Activated B cell treated with CpG ODN at 0.5 μM for 24 hours (primary cell): ENCODE measurements at regions not wholly inside any gene's neighbourhood (a gene's known extent, or its start where the extent isn't known, plus 50 kb on each side); places are given as distances from the start of the nearest gene placed in this dataset.

Experiments used
- ATAC-seq: fragments of 200-7000 bp; cut with Tn5 transposase; one replicate; pipeline ENCODE4 v1.10.0; 2021; ENCODE audit warnings: low read depth, mild to moderate bottlenecking, moderate library complexity
- CTCF ChIA-PET: fragments of 350-600 bp; sonication (Branson Sonifier 250); formaldehyde crosslinking; loops from one replicate; lab custom pipeline; 2021; ENCODE audit warnings: antibody characterized with exemption; lab: Charles Lee
- POLR2A ChIA-PET: fragments of 350-600 bp; sonication (Branson Sonifier 250); formaldehyde crosslinking; loops from one replicate; lab custom pipeline; 2021; ENCODE audit warnings: antibody characterized with exemption; lab: Charles Lee
- DNase-seq: peaks from one replicate; pipeline ENCODE4 v3.0.0; 2022
- H3K27ac Mint-ChIP-seq: one replicate; pipeline ENCODE4 v1.8.0; 2020; ENCODE audit warnings: mixed read lengths
- H3K27me3 Mint-ChIP-seq: one replicate; pipeline ENCODE4 v1.8.0; 2021; ENCODE audit warnings: mixed read lengths
- H3K36me3 Mint-ChIP-seq: one replicate; pipeline ENCODE4 v1.8.0; 2021; ENCODE audit warnings: low read depth, mixed read lengths
- H3K4me1 Mint-ChIP-seq: one replicate; pipeline ENCODE4 v1.8.0; 2021; ENCODE audit warnings: mixed read lengths
- H3K4me3 Mint-ChIP-seq: one replicate; pipeline ENCODE4 v1.8.0; 2020; ENCODE audit warnings: mild to moderate bottlenecking, mixed read lengths
- H3K9me3 Mint-ChIP-seq: one replicate; pipeline ENCODE4 v1.8.0; 2020; ENCODE audit warnings: mixed read lengths
- CTCF ChIP-seq: fragments of 200-600 bp; IDR thresholded peaks from one replicate; pipeline ENCODE4 v1.8.0; 2022; ENCODE audit warnings: antibody characterized with exemption, mild to moderate bottlenecking
- intact Hi-C: fragments of 100-400 bp; cut with micrococcal nuclease; formaldehyde crosslinking; loops from one replicate; pipeline ENCODE4 v1.15.1; 2024

- no peak overlapping the region for H3K27ac Mint-ChIP-seq
- DNase-seq (no peak), ATAC-seq (no peak)
- peaks cover 16% of the 10 kb centered on the region for H3K27me3 Mint-ChIP-seq
- no peak for TF ChIP-seq CTCF
- no peaks in the 10 kb centered on the region for H3K4me1 Mint-ChIP-seq
- CTCF ChIA-PET: no interaction called here
- no peaks in the 10 kb centered on the region for H3K36me3 Mint-ChIP-seq
- intact Hi-C loops: no loop called here
- POLR2A ChIA-PET: no interaction called here
- peaks cover 3% of the 10 kb centered on the region for H3K9me3 Mint-ChIP-seq
- H3K4me3 Mint-ChIP-seq: no peak overlapping the region
Measured at GRCh38 chr12:77122236-77122635, 56.9 kb upstream of the E2F7 start.

- ChIA-PET CTCF (no interaction called here), POLR2A (no interaction called here)
- intact Hi-C loops: no loop called here
- H3K4me1 Mint-ChIP-seq: no peaks in the 10 kb centered on the region
- H3K4me3 Mint-ChIP-seq: no peak overlapping the region
- H3K27ac Mint-ChIP-seq: no peak overlapping the region
- peaks cover 3% of the 10 kb centered on the region for H3K9me3 Mint-ChIP-seq
- TF ChIP-seq CTCF: no peak
- DNase-seq (no peak), ATAC-seq (no peak)
- peaks cover 16% of the 10 kb centered on the region for H3K27me3 Mint-ChIP-seq
- H3K36me3 Mint-ChIP-seq: no peaks in the 10 kb centered on the region
Measured at GRCh38 chr12:77120156-77121085, 55.1 kb upstream of the E2F7 start.

- no peak overlapping the region for H3K4me3 Mint-ChIP-seq
- ChIA-PET POLR2A (no interaction called here), CTCF (no interaction called here)
- H3K27me3 Mint-ChIP-seq: peaks cover 9% of the 10 kb centered on the region
- no peak for DNase-seq
- no peak for TF ChIP-seq CTCF
- H3K9me3 Mint-ChIP-seq: no peaks in the 10 kb centered on the region
- intact Hi-C loops: no loop called here
- H3K36me3 Mint-ChIP-seq: no peaks in the 10 kb centered on the region
- H3K4me1 Mint-ChIP-seq: no peaks in the 10 kb centered on the region
- no peak overlapping the region for H3K27ac Mint-ChIP-seq
- ATAC-seq: no peak
Measured at GRCh38 chr12:77118696-77119095, 53.3 kb upstream of the E2F7 start.

GRCh38 chr12:77116277-77116676 lies 50.9 kb upstream of the E2F7 start:
- Mint-ChIP-seq H3K27me3 (no peaks in the 10 kb centered on the region), H3K9me3 (peaks cover 3% of the 10 kb centered on the region), H3K27ac (no peak overlapping the region), H3K4me1 (no peaks in the 10 kb centered on the region), H3K4me3 (no peak overlapping the region), H3K36me3 (no peaks in the 10 kb centered on the region)
- ChIA-PET POLR2A (no interaction called here), CTCF (no interaction called here)
- ATAC-seq (no peak), DNase-seq (no peak)
- TF ChIP-seq CTCF: no peak
- intact Hi-C loops: no loop called here

- Mint-ChIP-seq H3K27ac (no peak overlapping the region), H3K9me3 (peaks cover 9% of the 10 kb centered on the region), H3K36me3 (no peaks in the 10 kb centered on the region), H3K4me3 (no peak overlapping the region), H3K4me1 (no peaks in the 10 kb centered on the region), H3K27me3 (no peaks in the 10 kb centered on the region)
- ATAC-seq (no peak), DNase-seq (no peak)
- intact Hi-C loops: no loop called here
- ChIA-PET CTCF (no interaction called here), POLR2A (no interaction called here)
- no peak for TF ChIP-seq CTCF
Measured at GRCh38 chr12:77115471-77115870, 50.1 kb upstream of the E2F7 start.
